Stimulated activated CD4-positive, alpha-beta T cell treated with anti-CD3 and anti-CD28 coated beads, Interleukin-1b, Interleukin-23, amount 100 ng/mL, for 4 hours (primary cell): ENCODE measurements at regions not wholly inside any gene's neighbourhood (a gene's known extent, or its start where the extent isn't known, plus 50 kb on each side); places are given as distances from the start of the nearest gene placed in this dataset.
"Not testable (repeated sequence)": the region's sequence is repeated elsewhere in the genome, so short reads cannot be mapped to it uniquely, and the experiment has no call there.

Experiments
- DNase-seq, 2 donors: peaks; one replicate each; pipeline ENCODE4 v3.0.0-alpha.2; 2020; ENCODE audit warnings: low read depth in 2 of 2

GRCh38 chr21:39001341-39001740 is 181.9 kb downstream of the PSMG1 start:
- no peak for DNase-seq

- DNase-seq: no peak
These were observed 182.8 kb downstream of the PSMG1 start for GRCh38 chr21:39000496-39000895.

GRCh38 chr21:38999161-38999560 is 184.1 kb downstream of the PSMG1 start:
- no peak for DNase-seq

GRCh38 chr21:38998281-38998680 is 185.0 kb downstream of the PSMG1 start:
- not testable (repeated sequence) for DNase-seq

- not testable (repeated sequence) for DNase-seq
These were observed 185.4 kb downstream of the PSMG1 start for GRCh38 chr21:38997843-38998175.

GRCh38 chr21:38997051-38997842 is 186.0 kb downstream of the PSMG1 start:
- DNase-seq: no peak

GRCh38 chr21:38996355-38996754 is 186.9 kb downstream of the PSMG1 start:
- no peak for DNase-seq

GRCh38 chr21:38995731-38996130 is 187.5 kb downstream of the PSMG1 start:
- no peak for DNase-seq

- DNase-seq: no peak
These were observed 188.1 kb downstream of the PSMG1 start for GRCh38 chr21:38995071-38995669.

- DNase-seq: no peak
These were observed 188.3 kb downstream of the ETS2 start for GRCh38 chr21:38994042-38994441.

GRCh38 chr21:38993561-38993960 is 187.8 kb downstream of the ETS2 start:
- DNase-seq: no peak

- no peak for DNase-seq
These were observed 187.0 kb downstream of the ETS2 start for GRCh38 chr21:38992737-38993136.

- DNase-seq: no peak
These were observed 184.7 kb downstream of the ETS2 start for GRCh38 chr21:38990424-38990794.

GRCh38 chr21:38989745-38990423 is 184.2 kb downstream of the ETS2 start:
- no peak for DNase-seq

- no peak for DNase-seq
These were observed 183.6 kb downstream of the ETS2 start for GRCh38 chr21:38989379-38989744.

- DNase-seq: no peak
These were observed 183.0 kb downstream of the ETS2 start for GRCh38 chr21:38988509-38989378.

- no peak for DNase-seq
These were observed 182.1 kb downstream of the ETS2 start for GRCh38 chr21:38987633-38988508.

- DNase-seq: no peak
These were observed 181.3 kb downstream of the ETS2 start for GRCh38 chr21:38986806-38987632.

- no peak for DNase-seq
These were observed 180.7 kb downstream of the ETS2 start for GRCh38 chr21:38986406-38986805.
